ENCODE measurements at regions not wholly inside any gene's neighbourhood (a gene's known extent, or its start where the extent isn't known, plus 50 kb on each side); places are given as distances from the start of the nearest gene placed in this dataset.

DNA sequence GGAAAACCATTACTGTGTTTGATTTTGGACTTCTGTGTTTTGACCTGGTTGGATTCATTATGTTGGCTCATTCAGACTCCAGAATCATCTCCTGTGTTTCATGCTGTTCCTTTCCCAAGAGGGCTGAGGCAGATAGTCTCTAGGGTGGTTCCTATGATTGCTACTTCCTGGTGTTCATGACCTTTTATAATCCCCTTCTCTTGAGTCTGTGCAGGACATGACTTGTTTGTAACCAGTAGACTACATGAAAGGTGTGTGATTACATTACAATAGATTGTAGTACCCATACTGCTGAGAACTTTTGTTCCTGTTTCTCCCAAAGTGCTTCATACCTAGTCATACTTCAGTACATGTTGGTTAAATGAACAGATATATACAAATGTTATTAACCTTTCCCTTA lies 700.6 kb downstream of the METTL15 start:
- H2AFZ ChIP-seq (ENCODE audit: low read length), result no peak overlapping the region
- H3K36me3 ChIP-seq (ENCODE audit: low read depth, low read length), result no peaks in the 10 kb centered on the region
- no peak overlapping the region for H3K27ac ChIP-seq (ENCODE audit: low read length)
- TF ChIP-seq, protein P1, sequence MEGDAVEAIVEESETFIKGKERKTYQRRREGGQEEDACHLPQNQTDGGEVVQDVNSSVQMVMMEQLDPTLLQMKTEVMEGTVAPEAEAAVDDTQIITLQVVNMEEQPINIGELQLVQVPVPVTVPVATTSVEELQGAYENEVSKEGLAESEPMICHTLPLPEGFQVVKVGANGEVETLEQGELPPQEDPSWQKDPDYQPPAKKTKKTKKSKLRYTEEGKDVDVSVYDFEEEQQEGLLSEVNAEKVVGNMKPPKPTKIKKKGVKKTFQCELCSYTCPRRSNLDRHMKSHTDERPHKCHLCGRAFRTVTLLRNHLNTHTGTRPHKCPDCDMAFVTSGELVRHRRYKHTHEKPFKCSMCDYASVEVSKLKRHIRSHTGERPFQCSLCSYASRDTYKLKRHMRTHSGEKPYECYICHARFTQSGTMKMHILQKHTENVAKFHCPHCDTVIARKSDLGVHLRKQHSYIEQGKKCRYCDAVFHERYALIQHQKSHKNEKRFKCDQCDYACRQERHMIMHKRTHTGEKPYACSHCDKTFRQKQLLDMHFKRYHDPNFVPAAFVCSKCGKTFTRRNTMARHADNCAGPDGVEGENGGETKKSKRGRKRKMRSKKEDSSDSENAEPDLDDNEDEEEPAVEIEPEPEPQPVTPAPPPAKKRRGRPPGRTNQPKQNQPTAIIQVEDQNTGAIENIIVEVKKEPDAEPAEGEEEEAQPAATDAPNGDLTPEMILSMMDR (conservative IDR thresholded peaks at IDR 0.05; ENCODE audit: low read depth, low read length), result no peak
- TF ChIP-seq EZH2 (IDR thresholded peaks at IDR 0.05; ENCODE audit: low read length, unreplicated experiment) (no peak), EZH2phosphoT487 (IDR thresholded peaks at IDR 0.05; ENCODE audit: borderline replicate concordance, low read length) (no peak)
- H3K4me3 ChIP-seq (ENCODE audit: low read length), result no peak overlapping the region
- H4K20me1 ChIP-seq (ENCODE audit: low read length), result no peaks in the 10 kb centered on the region
- no peaks in the 10 kb centered on the region for H3K9me2 ChIP-seq (replicated peaks; ENCODE audit: low read length)
- BruUV-seq (replicated peaks), result no TSS peak
- no peak for ATAC-seq
- H3K9ac ChIP-seq (ENCODE audit: low read length), result no peak overlapping the region
- H3K27me3 ChIP-seq (ENCODE audit: low read length), result no peaks in the 10 kb centered on the region
- H3K79me2 ChIP-seq (ENCODE audit: low read length), result no peaks in the 10 kb centered on the region
- H3K4me2 ChIP-seq (ENCODE audit: low read length), result no peak overlapping the region
- ChIA-PET CTCF (no interaction called here), POLR2A (ENCODE audit: unreplicated experiment) (no interaction called here)
- no peaks in the 10 kb centered on the region for H3K4me1 ChIP-seq (ENCODE audit: insufficient read depth, low read length)
- intact Hi-C loops (cut with micrococcal nuclease), result no loop called here
- H3K9me3 ChIP-seq (ENCODE audit: low read length), result no peaks in the 10 kb centered on the region
- no peak for DNase-seq
- no peaks in the 10 kb centered on the region for H3F3A ChIP-seq (ENCODE audit: low read length, unreplicated experiment)

- CTCF ChIA-PET, result no interaction called here
- no peaks in the 10 kb centered on the region for H3K79me2 ChIP-seq (ENCODE audit: low read length)
- no peak overlapping the region for H3K9ac ChIP-seq (ENCODE audit: low read length)
- no peaks in the 10 kb centered on the region for H3K36me3 ChIP-seq (ENCODE audit: low read depth, low read length)
- H2AFZ ChIP-seq (ENCODE audit: low read length), result no peak overlapping the region
- no peak overlapping the region for H3K4me3 ChIP-seq (ENCODE audit: low read length)
- POLR2A ChIA-PET (ENCODE audit: unreplicated experiment), result no interaction called here
- no peaks in the 10 kb centered on the region for H3F3A ChIP-seq (ENCODE audit: low read length, unreplicated experiment)
- peaks cover 5% of the 10 kb centered on the region; the same call in 1 of the 2 replicates for H3K4me1 ChIP-seq (ENCODE audit: insufficient read depth, low read length)
- intact Hi-C loops (cut with micrococcal nuclease), result no loop called here
- BruUV-seq (replicated peaks), result no TSS peak
- no peak overlapping the region for H3K27ac ChIP-seq (ENCODE audit: low read length)
- no peaks in the 10 kb centered on the region for H3K9me2 ChIP-seq (replicated peaks; ENCODE audit: low read length)
- H3K4me2 ChIP-seq (ENCODE audit: low read length), result no peak overlapping the region
- H3K9me3 ChIP-seq (ENCODE audit: low read length), result no peaks in the 10 kb centered on the region
- no peaks in the 10 kb centered on the region for H4K20me1 ChIP-seq (ENCODE audit: low read length)
- DNase-seq (no peak), ATAC-seq (no peak)
- no peaks in the 10 kb centered on the region for H3K27me3 ChIP-seq (ENCODE audit: low read length)
- TF ChIP-seq, protein P1 (conservative IDR thresholded peaks at IDR 0.05; ENCODE audit: low read depth, low read length), result no peak
- no peak for TF ChIP-seq EZH2phosphoT487 (IDR thresholded peaks at IDR 0.05; ENCODE audit: borderline replicate concordance, low read length)
- TF ChIP-seq EZH2 (IDR thresholded peaks at IDR 0.05; ENCODE audit: low read length, unreplicated experiment), result no peak
Measured at GRCh38 chr11:28799316-28799715, 691.1 kb downstream of the METTL15 start.

GRCh38 chr11:28798286-28798685 lies 690.1 kb downstream of the METTL15 start:
- H3K4me1 ChIP-seq (ENCODE audit: insufficient read depth, low read length), result peaks cover 11% of the 10 kb centered on the region; the same call in 1 of the 2 replicates
- intact Hi-C loops (cut with micrococcal nuclease), result no loop called here
- H3K4me3 ChIP-seq (ENCODE audit: low read length), result no peak overlapping the region
- H3K27me3 ChIP-seq (ENCODE audit: low read length), result no peaks in the 10 kb centered on the region
- DNase-seq, result no peak
- H3K9ac ChIP-seq (ENCODE audit: low read length), result no peak overlapping the region
- H3K4me2 ChIP-seq (ENCODE audit: low read length), result no peak overlapping the region
- ATAC-seq, result no peak
- ChIA-PET CTCF (no interaction called here), POLR2A (ENCODE audit: unreplicated experiment) (no interaction called here)
- no peaks in the 10 kb centered on the region for H3K36me3 ChIP-seq (ENCODE audit: low read depth, low read length)
- BruUV-seq (replicated peaks), result no TSS peak
- no peaks in the 10 kb centered on the region for H3K79me2 ChIP-seq (ENCODE audit: low read length)
- TF ChIP-seq EZH2phosphoT487 (IDR thresholded peaks at IDR 0.05; ENCODE audit: borderline replicate concordance, low read length) (no peak), EZH2 (IDR thresholded peaks at IDR 0.05; ENCODE audit: low read length, unreplicated experiment) (no peak)
- TF ChIP-seq, protein P1 (conservative IDR thresholded peaks at IDR 0.05; ENCODE audit: low read depth, low read length), result no peak
- no peaks in the 10 kb centered on the region for H3F3A ChIP-seq (ENCODE audit: low read length, unreplicated experiment)
- H3K9me2 ChIP-seq (replicated peaks; ENCODE audit: low read length), result no peaks in the 10 kb centered on the region
- H2AFZ ChIP-seq (ENCODE audit: low read length), result no peak overlapping the region
- no peaks in the 10 kb centered on the region for H4K20me1 ChIP-seq (ENCODE audit: low read length)
- no peaks in the 10 kb centered on the region for H3K9me3 ChIP-seq (ENCODE audit: low read length)
- no peak overlapping the region for H3K27ac ChIP-seq (ENCODE audit: low read length)
